DND-41 (cell line): ENCODE measurements at regions not wholly inside any gene's neighbourhood (a gene's known extent, or its start where the extent isn't known, plus 50 kb on each side); places are given as distances from the start of the nearest gene placed in this dataset.

Experiments used
- ATAC-seq: fragments of 200-7000 bp; cut with Tn5 transposase; 3 replicates; pipeline ENCODE4 v1.9.1; 2021; ENCODE audit warnings: low read depth; ENCODE audit not compliant: insufficient read depth
- DNase-seq: peaks from one replicate; pipeline ENCODE4 v3.0.0-alpha.2; 2020
- H2AFZ ChIP-seq: 2 replicates; pipeline ENCODE4 v1.6.0; 2012; ENCODE audit warnings: low read depth, low read length
- H3K27ac ChIP-seq: 2 replicates; pipeline ENCODE4 v1.5.1; 2012; ENCODE audit warnings: low read length, inconsistent platforms
- H3K27me3 ChIP-seq: fragments of 200-600 bp; sonication (generic); 2 replicates; pipeline ENCODE4 v1.6.0; 2012; ENCODE audit warnings: low read length, mild to moderate bottlenecking, inconsistent platforms; ENCODE audit not compliant: insufficient read depth, poor library complexity
- H3K36me3 ChIP-seq: 2 replicates; pipeline ENCODE4 v1.5.1; 2012; ENCODE audit warnings: low read length, inconsistent platforms; ENCODE audit not compliant: insufficient read depth
- H3K4me1 ChIP-seq: 2 replicates; pipeline ENCODE4 v1.5.1; 2012; ENCODE audit warnings: mild to moderate bottlenecking, low read length; ENCODE audit not compliant: insufficient read depth
- H3K4me2 ChIP-seq: 2 replicates; pipeline ENCODE4 v1.6.0; 2012; ENCODE audit warnings: mild to moderate bottlenecking, moderate library complexity, low read length, inconsistent platforms; ENCODE audit not compliant: insufficient read depth
- H3K4me3 ChIP-seq, 2 experiments: fragments of 200-600 bp in 1 of 2; shearing (Covaris generic) in 1 of 2; 2 replicates each; pipeline ENCODE4 v1.5.1; 2012 to 2016; ENCODE audit warnings: inconsistent platforms in 2 of 2, low read length in 2 of 2, mild to moderate bottlenecking in 2 of 2, low read depth in 1 of 2, moderate library complexity in 1 of 2
- H3K79me2 ChIP-seq: 2 replicates; pipeline ENCODE4 v1.6.0; 2012; ENCODE audit warnings: low read length, inconsistent platforms; ENCODE audit not compliant: insufficient read depth
- H3K9ac ChIP-seq: 2 replicates; pipeline ENCODE4 v1.6.0; 2012; ENCODE audit warnings: low read depth, mild to moderate bottlenecking, inconsistent platforms, low read length, moderate library complexity
- H3K9me3 ChIP-seq: 2 replicates; pipeline ENCODE4 v1.5.1; 2012; ENCODE audit warnings: low read length, moderate library complexity, mild to moderate bottlenecking, inconsistent platforms; ENCODE audit not compliant: insufficient read depth, severe bottlenecking
- H4K20me1 ChIP-seq: 2 replicates; pipeline ENCODE4 v1.6.0; 2012; ENCODE audit warnings: low read length; ENCODE audit not compliant: insufficient read depth
- EZH2 ChIP-seq: IDR thresholded peaks from 3 replicates; pipeline ENCODE4 v1.6.1; 2012; ENCODE audit warnings: borderline replicate concordance, low read depth, mild to moderate bottlenecking, moderate library complexity, low read length, inconsistent platforms; ENCODE audit not compliant: severe bottlenecking
- TF ChIP-seq, protein P1 (sequence below): IDR thresholded peaks from 2 replicates; pipeline ENCODE4 v1.5.1; 2012; ENCODE audit warnings: borderline replicate concordance, low read length, moderate library complexity, mild to moderate bottlenecking; ENCODE audit not compliant: poor library complexity, severe bottlenecking; ENCODE audit errors: extremely low read depth

DNA sequence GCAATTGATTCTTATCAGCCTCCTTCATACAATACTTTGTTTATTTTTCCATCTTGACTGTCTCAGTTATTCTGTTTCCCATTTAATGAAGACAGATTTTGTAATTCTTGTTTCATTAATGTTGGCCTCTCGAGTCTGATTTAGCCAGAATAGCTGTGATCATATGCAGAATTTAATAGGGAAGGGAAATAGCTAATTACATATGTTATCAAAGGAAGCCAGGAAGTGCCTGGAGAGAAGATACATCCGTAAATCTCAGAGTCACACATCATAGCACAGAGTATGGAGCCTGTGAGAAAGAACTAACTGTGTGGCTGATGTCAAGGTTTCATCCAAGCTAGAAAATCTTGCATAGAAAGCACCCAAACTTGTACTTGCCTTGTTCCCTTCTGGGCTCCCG, 288.9 kb upstream of the SLCO3A1 start:
- no peak for ATAC-seq
- H3K4me2 ChIP-seq: no peak overlapping the region
- no peak overlapping the region for H3K4me3 ChIP-seq

DNA sequence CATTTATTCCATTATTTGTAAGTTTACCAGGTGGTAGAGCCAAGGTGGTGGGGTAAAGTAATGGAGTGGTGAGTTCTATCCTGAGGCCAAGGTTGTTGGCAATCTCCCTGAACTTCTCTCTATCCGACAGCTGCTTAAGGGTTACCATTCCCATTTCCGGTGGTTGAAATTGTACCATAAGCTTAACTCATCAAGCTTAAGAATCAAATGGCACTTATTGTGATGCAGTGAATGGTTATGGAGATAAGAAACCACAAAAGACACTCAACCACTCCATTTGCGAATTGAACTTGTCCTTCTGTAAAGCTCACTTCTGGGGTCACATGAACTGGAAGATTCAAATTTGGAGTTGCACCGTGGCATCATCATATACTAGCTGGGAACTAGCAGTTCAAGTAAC, 287.4 kb upstream of the SLCO3A1 start:
- no peak for TF ChIP-seq EZH2
- Histone ChIP-seq H3K4me1 (no peaks in the 10 kb centered on the region), H4K20me1 (no peaks in the 10 kb centered on the region), H3K4me3 (no peak overlapping the region), H3K9ac (no peak overlapping the region), H2AFZ (no peak overlapping the region), H3K27me3 (no peaks in the 10 kb centered on the region), H3K79me2 (no peaks in the 10 kb centered on the region), H3K27ac (no peak overlapping the region), H3K9me3 (no peaks in the 10 kb centered on the region), H3K4me2 (no peak overlapping the region), H3K36me3 (no peaks in the 10 kb centered on the region)
- ATAC-seq: no peak
- no peak for DNase-seq

More for the DNA sequence above, 288.9 kb upstream of the SLCO3A1 start:
- Histone ChIP-seq H3K27me3 (no peaks in the 10 kb centered on the region), H3K9ac (no peak overlapping the region), H3K36me3 (no peaks in the 10 kb centered on the region), H3K4me1 (no peaks in the 10 kb centered on the region), H2AFZ (no peak overlapping the region), H3K27ac (no peak overlapping the region), H3K9me3 (no peaks in the 10 kb centered on the region), H4K20me1 (no peaks in the 10 kb centered on the region), H3K79me2 (no peaks in the 10 kb centered on the region)
- no peak for DNase-seq
- TF ChIP-seq EZH2: no peak
- TF ChIP-seq, protein P1, sequence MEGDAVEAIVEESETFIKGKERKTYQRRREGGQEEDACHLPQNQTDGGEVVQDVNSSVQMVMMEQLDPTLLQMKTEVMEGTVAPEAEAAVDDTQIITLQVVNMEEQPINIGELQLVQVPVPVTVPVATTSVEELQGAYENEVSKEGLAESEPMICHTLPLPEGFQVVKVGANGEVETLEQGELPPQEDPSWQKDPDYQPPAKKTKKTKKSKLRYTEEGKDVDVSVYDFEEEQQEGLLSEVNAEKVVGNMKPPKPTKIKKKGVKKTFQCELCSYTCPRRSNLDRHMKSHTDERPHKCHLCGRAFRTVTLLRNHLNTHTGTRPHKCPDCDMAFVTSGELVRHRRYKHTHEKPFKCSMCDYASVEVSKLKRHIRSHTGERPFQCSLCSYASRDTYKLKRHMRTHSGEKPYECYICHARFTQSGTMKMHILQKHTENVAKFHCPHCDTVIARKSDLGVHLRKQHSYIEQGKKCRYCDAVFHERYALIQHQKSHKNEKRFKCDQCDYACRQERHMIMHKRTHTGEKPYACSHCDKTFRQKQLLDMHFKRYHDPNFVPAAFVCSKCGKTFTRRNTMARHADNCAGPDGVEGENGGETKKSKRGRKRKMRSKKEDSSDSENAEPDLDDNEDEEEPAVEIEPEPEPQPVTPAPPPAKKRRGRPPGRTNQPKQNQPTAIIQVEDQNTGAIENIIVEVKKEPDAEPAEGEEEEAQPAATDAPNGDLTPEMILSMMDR: no peak

DNA sequence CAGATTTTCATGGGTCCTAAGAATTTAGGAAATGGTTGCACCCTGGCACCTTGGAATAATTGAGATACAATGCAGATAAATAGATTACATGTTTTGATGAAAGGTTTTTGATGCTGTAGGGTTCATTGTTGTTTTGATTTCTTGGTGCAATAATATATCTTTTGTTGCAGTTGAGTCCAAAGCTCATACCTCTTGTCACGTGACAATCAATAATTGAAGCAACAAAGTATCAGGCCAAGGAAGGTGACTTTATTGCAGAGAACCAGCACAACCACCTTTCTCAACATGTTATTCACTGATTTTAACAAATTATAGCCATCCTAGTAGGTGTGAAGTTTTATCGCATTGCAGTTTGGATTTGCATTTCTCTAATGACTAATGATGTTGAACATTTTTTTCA, 285.5 kb upstream of the SLCO3A1 start:
- Histone ChIP-seq H2AFZ (no peak overlapping the region), H3K4me2 (no peak overlapping the region), H3K9ac (no peak overlapping the region), H3K4me3 (no peak overlapping the region), H3K4me1 (no peaks in the 10 kb centered on the region), H3K9me3 (no peaks in the 10 kb centered on the region), H3K27me3 (no peaks in the 10 kb centered on the region), H4K20me1 (no peaks in the 10 kb centered on the region), H3K27ac (no peak overlapping the region), H3K79me2 (no peaks in the 10 kb centered on the region), H3K36me3 (no peaks in the 10 kb centered on the region)
- TF ChIP-seq EZH2: no peak
- TF ChIP-seq, protein P1: no peak
- ATAC-seq: no peak
- no peak for DNase-seq

DNA sequence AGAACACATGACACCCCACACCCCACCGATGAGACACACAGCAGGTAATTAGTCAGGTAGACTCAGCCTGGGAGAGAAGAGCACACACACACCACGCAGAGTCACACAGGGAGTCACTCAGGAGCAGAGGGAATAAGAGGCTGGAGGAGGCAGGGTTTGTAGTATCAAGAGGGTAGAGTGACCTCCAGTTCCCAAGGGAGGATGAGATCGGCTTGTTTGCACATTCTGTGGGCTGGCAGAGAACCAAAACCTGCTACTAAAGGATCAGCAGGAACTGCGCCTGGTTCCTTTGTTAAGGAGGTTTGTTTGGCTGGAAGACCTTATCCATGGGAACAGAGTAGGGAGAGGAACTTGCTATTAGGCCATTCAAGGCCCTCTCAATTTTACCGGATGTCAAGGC, 281.4 kb upstream of the SLCO3A1 start:
- H3K27ac ChIP-seq: no peak overlapping the region
- no peak for DNase-seq
- H3K4me3 ChIP-seq: no peak overlapping the region
- ATAC-seq: no peak
- no peaks in the 10 kb centered on the region for H4K20me1 ChIP-seq
- H3K9me3 ChIP-seq: no peaks in the 10 kb centered on the region
- no peak overlapping the region for H3K4me2 ChIP-seq
- no peaks in the 10 kb centered on the region for H3K4me1 ChIP-seq
- H2AFZ ChIP-seq: no peak overlapping the region
- TF ChIP-seq EZH2: no peak
- TF ChIP-seq, protein P1: no peak
- no peak overlapping the region for H3K9ac ChIP-seq
- no peaks in the 10 kb centered on the region for H3K36me3 ChIP-seq
- H3K79me2 ChIP-seq: no peaks in the 10 kb centered on the region
- no peaks in the 10 kb centered on the region for H3K27me3 ChIP-seq
